GM12865 (cell line): ENCODE measurements at regions not wholly inside any gene's neighbourhood (a gene's known extent, or its start where the extent isn't known, plus 50 kb on each side); places are given as distances from the start of the nearest gene placed in this dataset.

Source experiments
- DNase-seq: peaks from one replicate; pipeline ENCODE4 v3.0.0; 2010; ENCODE audit warnings: low read depth
- H3K4me3 ChIP-seq: 2 replicates; pipeline ENCODE4 v1.5.1; 2011; ENCODE audit warnings: mild to moderate bottlenecking, low read depth, low read length, control low read depth
- CTCF ChIP-seq: IDR thresholded peaks from 2 replicates; pipeline ENCODE4 v1.5.1; 2011; ENCODE audit warnings: low read length, control low read depth, low read depth, inconsistent platforms; ENCODE audit not compliant: insufficient read depth; ENCODE audit errors: missing control alignments

- no peak for DNase-seq
- no peak for TF ChIP-seq CTCF
- H3K4me3 ChIP-seq: no peak overlapping the region
These were observed 757.8 kb upstream of the ADGRB3 start for GRCh38 chr6:67877288-67877687.

- DNase-seq: no peak
- no peak overlapping the region for H3K4me3 ChIP-seq
- TF ChIP-seq CTCF: no peak
These were observed 759.2 kb upstream of the ADGRB3 start for GRCh38 chr6:67875877-67876383.

GRCh38 chr6:67870321-67870720 is 764.8 kb upstream of the ADGRB3 start:
- H3K4me3 ChIP-seq: no peak overlapping the region
- DNase-seq: no peak
- no peak for TF ChIP-seq CTCF

- DNase-seq: no peak
- TF ChIP-seq CTCF: no peak
- H3K4me3 ChIP-seq: no peak overlapping the region
These were observed 771.7 kb upstream of the ADGRB3 start for GRCh38 chr6:67863346-67863745.

- no peak overlapping the region for H3K4me3 ChIP-seq
- DNase-seq: no peak
- TF ChIP-seq CTCF: no peak
These were observed 781.0 kb upstream of the ADGRB3 start for GRCh38 chr6:67854098-67854497.

GRCh38 chr6:67839818-67840217 is 795.3 kb upstream of the ADGRB3 start:
- no peak for TF ChIP-seq CTCF
- DNase-seq: no peak

GRCh38 chr6:67825201-67825895 is 809.7 kb upstream of the ADGRB3 start:
- H3K4me3 ChIP-seq: no peak overlapping the region
- TF ChIP-seq CTCF: no peak
- DNase-seq: no peak

More at GRCh38 chr6:67839818-67840217, 795.3 kb upstream of the ADGRB3 start:
- H3K4me3 ChIP-seq: no peak overlapping the region
